ES-I3 (cell line): ENCODE measurements at regions not wholly inside any gene's neighbourhood (a gene's known extent, or its start where the extent isn't known, plus 50 kb on each side); places are given as distances from the start of the nearest gene placed in this dataset.

ENCODE experiments used
- H3K36me3 ChIP-seq: 2 replicates; pipeline ENCODE4 v1.6.1; 2013; ENCODE audit warnings: mild to moderate bottlenecking, low read length, control low read depth, moderate library complexity; ENCODE audit not compliant: insufficient read depth
- H3K4me1 ChIP-seq: 2 replicates; pipeline ENCODE4 v1.6.1; 2013; ENCODE audit warnings: mild to moderate bottlenecking, control low read depth, low read length; ENCODE audit not compliant: insufficient read depth
- H3K9ac ChIP-seq: 2 replicates; pipeline ENCODE4 v1.6.1; 2013; ENCODE audit warnings: low read depth, mild to moderate bottlenecking, low read length, moderate library complexity
- H3K9me3 ChIP-seq: 2 replicates; pipeline ENCODE4 v1.6.1; 2013; ENCODE audit warnings: mild to moderate bottlenecking, low read length, moderate library complexity; ENCODE audit not compliant: control insufficient read depth, insufficient read depth

GRCh38 chr9:78775211-78775610 is 478.3 kb downstream of the PSAT1 start:
- Histone ChIP-seq H3K4me1 (peaks cover 17% of the 10 kb centered on the region; the same call in 1 of the 2 replicates), H3K9me3 (no peaks in the 10 kb centered on the region), H3K9ac (no peak overlapping the region), H3K36me3 (no peaks in the 10 kb centered on the region)

GRCh38 chr9:78775696-78776295 is 478.9 kb downstream of the PSAT1 start:
- peaks cover 18% of the 10 kb centered on the region; the same call in 1 of the 2 replicates for H3K4me1 ChIP-seq
- H3K36me3 ChIP-seq, result no peaks in the 10 kb centered on the region
- H3K9ac ChIP-seq, result no peak overlapping the region

GRCh38 chr9:78777747-78778146 is 480.8 kb downstream of the PSAT1 start:
- H3K36me3 ChIP-seq, result no peaks in the 10 kb centered on the region
- H3K9ac ChIP-seq, result no peak overlapping the region; the same call in 1 of the 2 replicates
- H3K9me3 ChIP-seq, result no peaks in the 10 kb centered on the region
- peaks cover 18% of the 10 kb centered on the region; the same call in 1 of the 2 replicates for H3K4me1 ChIP-seq

More at GRCh38 chr9:78775696-78776295, 478.9 kb downstream of the PSAT1 start:
- H3K9me3 ChIP-seq, result no peaks in the 10 kb centered on the region

- H3K9ac ChIP-seq, result no peak overlapping the region
- H3K9me3 ChIP-seq, result no peaks in the 10 kb centered on the region
- H3K36me3 ChIP-seq, result no peaks in the 10 kb centered on the region
- peaks cover 18% of the 10 kb centered on the region; the same call in 1 of the 2 replicates for H3K4me1 ChIP-seq
Observed at GRCh38 chr9:78778318-78778717, 481.4 kb downstream of the PSAT1 start.

GRCh38 chr9:78778861-78779374 is 482.0 kb downstream of the PSAT1 start:
- no peaks in the 10 kb centered on the region for H3K36me3 ChIP-seq
- H3K9ac ChIP-seq, result no peak overlapping the region
- no peaks in the 10 kb centered on the region for H3K9me3 ChIP-seq
- H3K4me1 ChIP-seq, result peaks cover 18% of the 10 kb centered on the region; the same call in 1 of the 2 replicates

GRCh38 chr9:78781681-78782080 is 484.8 kb downstream of the PSAT1 start:
- Histone ChIP-seq H3K4me1 (peaks cover 18% of the 10 kb centered on the region; the same call in 1 of the 2 replicates), H3K9ac (no peak overlapping the region), H3K9me3 (no peaks in the 10 kb centered on the region), H3K36me3 (no peaks in the 10 kb centered on the region)

- Histone ChIP-seq H3K9me3 (no peaks in the 10 kb centered on the region), H3K9ac (no peak overlapping the region), H3K36me3 (no peaks in the 10 kb centered on the region), H3K4me1 (peaks cover 14% of the 10 kb centered on the region; the same call in 1 of the 2 replicates)
Observed at GRCh38 chr9:78782234-78782633, 485.3 kb downstream of the PSAT1 start.

GRCh38 chr9:78782858-78783257 is 485.9 kb downstream of the PSAT1 start:
- Histone ChIP-seq H3K9ac (no peak overlapping the region), H3K9me3 (no peaks in the 10 kb centered on the region), H3K36me3 (no peaks in the 10 kb centered on the region), H3K4me1 (peaks cover 10% of the 10 kb centered on the region; the same call in 1 of the 2 replicates)

- peaks cover 10% of the 10 kb centered on the region; the same call in 1 of the 2 replicates for H3K4me1 ChIP-seq
- no peak overlapping the region for H3K9ac ChIP-seq
- no peaks in the 10 kb centered on the region for H3K9me3 ChIP-seq
- no peaks in the 10 kb centered on the region for H3K36me3 ChIP-seq
Observed at GRCh38 chr9:78783743-78784142, 486.8 kb downstream of the PSAT1 start.

GRCh38 chr9:78786794-78787193 is 489.9 kb downstream of the PSAT1 start:
- H3K9me3 ChIP-seq, result no peaks in the 10 kb centered on the region
- H3K4me1 ChIP-seq, result no peaks in the 10 kb centered on the region
- no peak overlapping the region for H3K9ac ChIP-seq
- H3K36me3 ChIP-seq, result no peaks in the 10 kb centered on the region

- Histone ChIP-seq H3K9ac (no peak overlapping the region), H3K9me3 (no peaks in the 10 kb centered on the region), H3K4me1 (no peaks in the 10 kb centered on the region), H3K36me3 (no peaks in the 10 kb centered on the region)
Observed at GRCh38 chr9:78788101-78788500, 491.2 kb downstream of the PSAT1 start.

- Histone ChIP-seq H3K36me3 (no peaks in the 10 kb centered on the region), H3K9ac (no peak overlapping the region), H3K9me3 (no peaks in the 10 kb centered on the region), H3K4me1 (no peaks in the 10 kb centered on the region)
Observed at GRCh38 chr9:78791779-78792178, 494.9 kb downstream of the PSAT1 start.

GRCh38 chr9:78792745-78793144 is 495.8 kb downstream of the PSAT1 start:
- H3K9me3 ChIP-seq, result no peaks in the 10 kb centered on the region

GRCh38 chr9:78805771-78806170 is 508.8 kb downstream of the PSAT1 start:
- H3K9ac ChIP-seq, result no peak overlapping the region
- no peaks in the 10 kb centered on the region for H3K9me3 ChIP-seq
- H3K36me3 ChIP-seq, result no peaks in the 10 kb centered on the region
- H3K4me1 ChIP-seq, result no peaks in the 10 kb centered on the region

More at GRCh38 chr9:78792745-78793144, 495.8 kb downstream of the PSAT1 start:
- Histone ChIP-seq H3K9ac (no peak overlapping the region), H3K4me1 (no peaks in the 10 kb centered on the region), H3K36me3 (no peaks in the 10 kb centered on the region)

- H3K9ac ChIP-seq, result no peak overlapping the region
- H3K9me3 ChIP-seq, result no peaks in the 10 kb centered on the region
- no peaks in the 10 kb centered on the region for H3K4me1 ChIP-seq
Observed at GRCh38 chr9:78806492-78807160, 509.7 kb downstream of the PSAT1 start.

More at GRCh38 chr9:78806492-78807160, 509.7 kb downstream of the PSAT1 start:
- no peaks in the 10 kb centered on the region for H3K36me3 ChIP-seq
